Dermis blood vessel endothelial cell (primary cell): ENCODE measurements at regions not wholly inside any gene's neighbourhood (a gene's known extent, or its start where the extent isn't known, plus 50 kb on each side); places are given as distances from the start of the nearest gene placed in this dataset.
"Not testable (repeated sequence)": the region's sequence is repeated elsewhere in the genome, so short reads cannot be mapped to it uniquely, and the experiment has no call there.

Experiments used
- DNase-seq: peaks from one replicate; pipeline ENCODE4 v3.0.0; 2010

- no peak for DNase-seq
These were observed 186.2 kb upstream of the CDH4 start for GRCh38 chr20:61065853-61066252.

GRCh38 chr20:61066526-61066925, 185.5 kb upstream of the CDH4 start:
- DNase-seq = no peak

DNA sequence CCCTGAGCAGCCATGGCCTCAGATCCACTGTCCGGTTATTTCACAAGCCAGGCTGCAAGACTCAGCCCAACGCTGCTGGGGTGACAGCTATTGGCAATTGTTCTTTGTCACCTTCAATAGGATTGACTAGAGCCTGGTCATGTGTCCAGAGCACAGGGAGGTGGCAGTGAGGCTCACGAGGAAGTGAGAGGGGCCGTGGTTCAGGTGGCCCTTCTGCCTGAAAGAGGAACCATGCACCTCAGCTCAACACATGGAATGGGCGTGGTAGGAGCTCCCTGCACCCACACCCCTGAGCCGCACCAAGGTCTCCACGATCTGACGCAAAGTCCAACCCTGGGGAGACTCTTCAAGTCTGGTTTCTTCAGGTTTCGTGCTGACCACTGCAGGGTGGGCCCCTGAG, 184.8 kb upstream of the CDH4 start:
- DNase-seq = no peak

GRCh38 chr20:61072398-61072797, 179.7 kb upstream of the CDH4 start:
- DNase-seq = no peak

DNA sequence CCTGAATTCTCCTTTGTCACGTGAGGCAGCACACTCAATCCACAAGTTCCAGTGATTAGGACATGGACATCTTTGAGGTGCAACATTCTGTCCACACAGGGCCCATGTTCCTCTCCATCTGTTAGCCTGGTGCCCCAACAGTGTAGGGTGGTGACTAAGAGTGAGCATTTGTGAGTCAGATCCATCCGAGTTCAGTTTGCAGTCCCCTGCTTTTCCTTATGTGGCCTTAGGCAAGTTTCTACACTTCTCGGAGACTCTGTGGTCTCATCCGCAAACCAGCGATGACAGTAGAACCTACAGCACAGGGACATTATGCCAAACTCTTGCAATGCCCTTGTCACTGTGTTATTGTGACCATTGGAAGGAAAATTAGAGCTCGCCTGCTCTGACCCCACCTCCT, 178.7 kb upstream of the CDH4 start:
- DNase-seq = no peak

DNA sequence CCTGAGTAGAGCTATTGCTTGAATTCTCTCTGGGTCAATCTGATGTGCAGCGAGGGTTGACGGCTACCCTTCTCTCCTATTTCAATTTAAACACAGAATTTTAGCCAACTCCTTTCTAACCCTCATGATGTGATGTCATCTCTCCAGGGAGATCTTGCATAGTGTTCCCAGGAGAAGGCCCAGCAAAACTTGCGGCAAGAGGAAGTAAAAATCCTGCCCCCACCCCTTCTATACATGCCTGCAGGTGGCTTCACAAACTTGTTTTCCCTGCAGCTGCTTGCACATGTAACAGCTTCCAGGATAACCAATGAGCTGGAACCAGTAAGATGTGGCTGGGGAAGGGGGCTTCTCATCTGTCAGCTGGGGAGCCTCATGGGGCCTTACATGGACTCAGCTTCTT, 169.3 kb upstream of the CDH4 start:
- no peak for DNase-seq

GRCh38 chr20:61083431-61083830, 168.6 kb upstream of the CDH4 start:
- DNase-seq = no peak

DNA sequence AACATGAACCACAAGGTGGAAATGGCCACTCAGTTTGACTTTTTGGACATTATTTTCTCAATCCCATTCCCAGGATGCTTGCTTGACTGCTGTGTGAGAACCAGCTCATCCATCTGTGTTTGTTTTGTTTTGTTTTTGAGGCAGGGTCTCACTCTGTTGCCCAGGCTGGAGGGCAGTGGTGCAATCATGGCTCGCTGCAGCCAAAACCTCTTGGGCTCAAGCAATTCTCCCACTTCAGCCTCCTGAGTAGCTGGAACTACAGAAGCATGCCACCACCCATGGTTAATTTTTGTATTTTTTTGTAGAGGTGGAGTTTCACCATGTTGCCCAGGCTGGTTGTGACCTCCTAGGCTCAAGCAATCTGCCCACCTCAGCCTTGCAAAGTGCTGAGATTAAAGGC, 166.0 kb upstream of the CDH4 start:
- DNase-seq = no peak

DNA sequence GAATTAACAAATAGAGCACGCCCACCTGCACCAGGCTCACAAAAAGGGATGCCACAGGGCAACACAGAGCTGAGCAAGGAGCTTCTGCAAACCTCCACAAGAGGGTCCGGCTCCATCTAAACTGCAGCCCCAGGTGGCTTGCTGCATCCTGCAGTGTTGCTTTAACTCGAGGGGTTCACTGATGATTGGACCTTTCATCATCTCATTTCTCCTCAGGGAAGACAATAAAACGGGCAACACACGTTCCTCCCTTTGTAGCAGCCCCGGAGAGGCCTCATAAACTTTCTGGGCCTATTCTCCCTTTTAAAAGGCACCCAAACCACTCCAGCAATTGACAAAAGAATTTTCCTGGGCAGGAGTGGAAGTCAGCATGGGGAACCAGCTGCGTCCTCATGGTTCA, 161.5 kb upstream of the CDH4 start:
- no peak for DNase-seq

DNA sequence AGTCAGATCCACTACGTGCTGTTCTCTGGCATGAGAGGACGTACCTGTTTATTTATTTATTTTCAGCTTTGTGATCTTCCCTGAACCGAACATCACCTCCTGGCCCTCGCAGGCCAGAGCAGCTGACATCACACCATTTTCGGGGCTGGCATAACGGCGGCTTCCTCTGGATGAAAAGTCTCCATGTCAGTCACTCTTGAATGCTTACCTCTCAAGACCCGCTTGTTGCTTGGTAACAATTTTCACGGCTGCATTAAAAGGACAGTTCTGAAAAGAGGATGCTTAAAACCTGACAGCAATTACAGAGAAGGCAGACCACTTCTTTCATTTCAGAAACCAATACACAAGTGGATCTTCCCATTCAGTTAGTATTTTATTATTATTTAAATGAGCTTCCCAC, 159.8 kb upstream of the CDH4 start:
- DNase-seq = no peak

GRCh38 chr20:61094581-61094980, 157.5 kb upstream of the CDH4 start:
- DNase-seq = no peak

GRCh38 chr20:61096463-61096862, 155.6 kb upstream of the CDH4 start:
- DNase-seq = no peak

DNA sequence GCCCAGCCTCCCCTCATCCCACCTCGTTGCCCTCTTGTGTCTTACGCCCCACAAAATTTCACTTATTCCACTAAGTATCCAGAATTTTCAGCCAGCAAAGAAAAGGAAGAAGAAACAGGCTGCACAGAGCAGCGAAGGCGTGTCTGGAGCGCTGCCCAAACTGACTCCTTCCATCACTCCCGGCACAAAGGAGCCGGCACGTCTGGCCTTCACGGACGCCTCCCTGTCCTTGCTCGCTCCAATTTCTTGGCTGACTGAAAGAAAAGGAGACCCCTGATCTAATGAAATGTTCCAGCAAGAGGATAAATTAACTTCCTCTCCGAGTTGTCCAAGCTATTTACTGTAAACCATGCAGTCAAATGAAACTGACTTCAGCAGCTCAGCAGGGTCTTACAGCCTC, 152.3 kb upstream of the CDH4 start:
- no peak for DNase-seq

- no peak for DNase-seq
These were observed 151.6 kb upstream of the CDH4 start for GRCh38 chr20:61100489-61100888.

- not testable (repeated sequence) for DNase-seq
These were observed 150.7 kb upstream of the CDH4 start for GRCh38 chr20:61101321-61101720.

- DNase-seq = no peak
These were observed 147.8 kb upstream of the CDH4 start for GRCh38 chr20:61104232-61104631.

DNA sequence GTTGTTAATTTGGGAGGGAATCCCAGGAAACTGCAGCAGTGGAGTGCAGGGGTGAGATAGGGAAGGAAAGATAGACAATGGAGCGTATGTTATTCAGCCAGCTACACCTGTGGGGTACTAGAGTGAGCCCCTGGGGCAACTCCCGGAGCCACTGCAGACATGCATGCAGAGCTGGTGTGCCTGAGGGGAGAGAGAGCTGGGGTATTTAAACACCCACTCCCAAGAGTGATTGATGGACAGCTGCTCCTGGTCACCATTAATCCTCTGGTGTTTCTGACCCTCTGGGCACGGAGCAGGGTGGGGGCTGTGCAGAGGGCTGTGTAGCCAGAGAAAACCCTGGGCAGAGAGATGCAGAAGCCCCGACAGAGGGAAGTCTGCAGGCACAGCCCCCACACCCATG, 146.7 kb upstream of the CDH4 start:
- DNase-seq = no peak

- DNase-seq = no peak
These were observed 145.6 kb upstream of the CDH4 start for GRCh38 chr20:61106438-61106837.

- DNase-seq = no peak
These were observed 142.7 kb upstream of the CDH4 start for GRCh38 chr20:61109221-61109805.

DNA sequence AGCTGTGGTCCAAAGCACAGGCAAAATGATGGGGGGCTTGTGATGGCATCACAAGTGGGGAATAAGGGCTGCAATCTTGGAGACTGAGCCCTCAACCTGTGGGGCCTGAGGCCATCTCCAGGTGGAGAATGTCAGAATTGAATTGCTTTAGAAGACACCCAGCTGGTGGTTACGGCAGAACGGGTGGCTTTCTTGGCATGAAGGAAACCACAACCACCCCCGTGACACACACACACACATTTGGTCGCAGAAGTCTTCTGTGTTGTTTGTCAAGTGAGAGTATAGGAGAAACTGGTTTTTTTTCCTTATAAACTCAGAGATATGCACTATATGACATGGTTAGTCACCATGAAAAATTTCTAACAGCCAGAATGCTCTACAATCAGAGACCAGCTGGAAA, 139.5 kb upstream of the CDH4 start:
- no peak for DNase-seq

- no peak for DNase-seq
These were observed 138.3 kb upstream of the CDH4 start for GRCh38 chr20:61113731-61114130.

- no peak for DNase-seq
These were observed 137.4 kb upstream of the CDH4 start for GRCh38 chr20:61114493-61115175.

GRCh38 chr20:61115364-61116065, 136.5 kb upstream of the CDH4 start:
- no peak for DNase-seq

DNA sequence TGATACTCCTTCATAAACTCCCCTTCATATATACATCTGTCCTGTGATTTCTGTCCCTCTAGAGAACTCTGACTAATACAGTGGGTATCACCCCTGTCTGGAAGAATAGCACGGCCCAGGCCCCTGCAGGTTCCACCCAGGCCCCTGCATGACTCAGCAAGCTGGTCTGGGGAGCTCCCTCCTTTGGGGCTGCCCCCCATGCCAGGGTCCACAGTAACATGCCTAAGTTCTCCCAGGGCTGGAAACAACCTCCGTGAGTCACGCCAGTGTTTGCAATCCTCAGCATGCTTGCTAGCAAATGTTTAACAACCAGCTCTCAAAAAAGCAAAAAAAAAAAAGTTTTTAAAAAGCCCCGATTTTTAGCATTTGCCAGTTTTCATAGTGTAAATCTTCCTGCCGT, 134.3 kb upstream of the CDH4 start:
- DNase-seq = no peak
